Left ventricle myocardium inferior (tissue), 1 donor: ENCODE measurements at regions not wholly inside any gene's neighbourhood (a gene's known extent, or its start where the extent isn't known, plus 50 kb on each side); places are given as distances from the start of the nearest gene placed in this dataset.

ENCODE experiments used
- DNase-seq: peaks from one replicate; pipeline ENCODE4 v3.0.0-alpha.2; 2020
- H3K27ac ChIP-seq: fragments of 200-600 bp; replicated peaks from 2 replicates; pipeline ENCODE4 v1.8.0; 2021
- H3K27me3 ChIP-seq: fragments of 200-600 bp; 2 replicates; pipeline ENCODE4 v1.8.0; 2021; ENCODE audit warnings: low read depth
- H3K36me3 ChIP-seq: fragments of 200-600 bp; 2 replicates; pipeline ENCODE4 v1.8.0; 2021
- H3K4me1 ChIP-seq: fragments of 200-600 bp; 2 replicates; pipeline ENCODE4 v1.8.0; 2021
- H3K4me3 ChIP-seq: fragments of 200-600 bp; 2 replicates; pipeline ENCODE4 v1.8.0; 2021; ENCODE audit warnings: mild to moderate bottlenecking, moderate library complexity
- H3K9me3 ChIP-seq: fragments of 200-600 bp; replicated peaks from 2 replicates; pipeline ENCODE4 v1.8.0; 2021
- CTCF ChIP-seq: fragments of 200-600 bp; IDR thresholded peaks from 2 replicates; pipeline ENCODE4 v1.8.0; 2021; ENCODE audit warnings: antibody characterized with exemption, mild to moderate bottlenecking, borderline replicate concordance
- intact Hi-C: fragments of 100-400 bp; cut with micrococcal nuclease; formaldehyde crosslinking; loops from one replicate; pipeline ENCODE4 v1.11.0; 2022
- donor health status: DM: no; HTN: yes; CAD: no; lungs with severe emphysema.

GRCh38 chr13:86757236-86757978 is 913.8 kb upstream of the SLITRK5 start:
- no peak for TF ChIP-seq CTCF
- intact Hi-C loops = no loop called here
- Histone ChIP-seq H3K4me1 (no peaks in the 10 kb centered on the region), H3K4me3 (no peak overlapping the region), H3K9me3 (no peaks in the 10 kb centered on the region), H3K27ac (no peak overlapping the region), H3K27me3 (no peaks in the 10 kb centered on the region), H3K36me3 (no peaks in the 10 kb centered on the region)
- no peak for DNase-seq

- no peaks in the 10 kb centered on the region for H3K4me1 ChIP-seq
- H3K9me3 ChIP-seq = no peaks in the 10 kb centered on the region
- TF ChIP-seq CTCF = no peak
- H3K4me3 ChIP-seq = no peak overlapping the region
- H3K27ac ChIP-seq = no peak overlapping the region
- H3K36me3 ChIP-seq = no peaks in the 10 kb centered on the region
- DNase-seq = no peak
- intact Hi-C loops = no loop called here
- H3K27me3 ChIP-seq = no peaks in the 10 kb centered on the region
Observed at GRCh38 chr13:86758116-86758515, 913.1 kb upstream of the SLITRK5 start.

- DNase-seq = no peak
- Histone ChIP-seq H3K27me3 (no peaks in the 10 kb centered on the region), H3K4me3 (no peak overlapping the region), H3K9me3 (no peaks in the 10 kb centered on the region), H3K4me1 (no peaks in the 10 kb centered on the region), H3K36me3 (no peaks in the 10 kb centered on the region), H3K27ac (no peak overlapping the region)
- no peak for TF ChIP-seq CTCF
- intact Hi-C loops = no loop called here
Observed at GRCh38 chr13:86760620-86761019, 910.6 kb upstream of the SLITRK5 start.

- no peaks in the 10 kb centered on the region for H3K27me3 ChIP-seq
- intact Hi-C loops = no loop called here
- H3K9me3 ChIP-seq = no peaks in the 10 kb centered on the region
- H3K4me1 ChIP-seq = no peaks in the 10 kb centered on the region
- H3K36me3 ChIP-seq = no peaks in the 10 kb centered on the region
- DNase-seq = no peak
- H3K27ac ChIP-seq = no peak overlapping the region
- no peak for TF ChIP-seq CTCF
- H3K4me3 ChIP-seq = no peak overlapping the region
Observed at GRCh38 chr13:86765462-86765861, 905.7 kb upstream of the SLITRK5 start.

- H3K36me3 ChIP-seq = no peaks in the 10 kb centered on the region
- H3K27me3 ChIP-seq = no peaks in the 10 kb centered on the region
- peaks cover 22% of the 10 kb centered on the region for H3K9me3 ChIP-seq
- H3K27ac ChIP-seq = no peak overlapping the region
- H3K4me3 ChIP-seq = no peak overlapping the region
- intact Hi-C loops = no loop called here
- TF ChIP-seq CTCF = no peak
- no peaks in the 10 kb centered on the region for H3K4me1 ChIP-seq
- DNase-seq = no peak
Observed at GRCh38 chr13:86788616-86789015, 882.6 kb upstream of the SLITRK5 start.
